PC-9 (cell line): ENCODE measurements at regions not wholly inside any gene's neighbourhood (a gene's known extent, or its start where the extent isn't known, plus 50 kb on each side); places are given as distances from the start of the nearest gene placed in this dataset.

Experiments
- EZH2 ChIP-seq: fragments of 200-600 bp; sonication (generic); IDR thresholded peaks from 2 replicates; pipeline ENCODE4 v1.8.0; 2017; ENCODE audit warnings: antibody characterized with exemption, low read depth
- TF ChIP-seq, protein P1 (sequence below): fragments of 200-600 bp; sonication (generic); conservative IDR thresholded peaks from 2 replicates; pipeline ENCODE4 v1.6.1; 2017; ENCODE audit warnings: mixed run types, antibody characterized with exemption, mild to moderate bottlenecking, moderate library complexity

- TF ChIP-seq, protein P1, sequence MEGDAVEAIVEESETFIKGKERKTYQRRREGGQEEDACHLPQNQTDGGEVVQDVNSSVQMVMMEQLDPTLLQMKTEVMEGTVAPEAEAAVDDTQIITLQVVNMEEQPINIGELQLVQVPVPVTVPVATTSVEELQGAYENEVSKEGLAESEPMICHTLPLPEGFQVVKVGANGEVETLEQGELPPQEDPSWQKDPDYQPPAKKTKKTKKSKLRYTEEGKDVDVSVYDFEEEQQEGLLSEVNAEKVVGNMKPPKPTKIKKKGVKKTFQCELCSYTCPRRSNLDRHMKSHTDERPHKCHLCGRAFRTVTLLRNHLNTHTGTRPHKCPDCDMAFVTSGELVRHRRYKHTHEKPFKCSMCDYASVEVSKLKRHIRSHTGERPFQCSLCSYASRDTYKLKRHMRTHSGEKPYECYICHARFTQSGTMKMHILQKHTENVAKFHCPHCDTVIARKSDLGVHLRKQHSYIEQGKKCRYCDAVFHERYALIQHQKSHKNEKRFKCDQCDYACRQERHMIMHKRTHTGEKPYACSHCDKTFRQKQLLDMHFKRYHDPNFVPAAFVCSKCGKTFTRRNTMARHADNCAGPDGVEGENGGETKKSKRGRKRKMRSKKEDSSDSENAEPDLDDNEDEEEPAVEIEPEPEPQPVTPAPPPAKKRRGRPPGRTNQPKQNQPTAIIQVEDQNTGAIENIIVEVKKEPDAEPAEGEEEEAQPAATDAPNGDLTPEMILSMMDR, result no peak
- no peak for TF ChIP-seq EZH2
Measured at GRCh38 chr22:35156945-35157344, 91.0 kb downstream of the ISX start.
